ENCODE measurements at regions not wholly inside any gene's neighbourhood (a gene's known extent, or its start where the extent isn't known, plus 50 kb on each side); places are given as distances from the start of the nearest gene placed in this dataset.

DNA sequence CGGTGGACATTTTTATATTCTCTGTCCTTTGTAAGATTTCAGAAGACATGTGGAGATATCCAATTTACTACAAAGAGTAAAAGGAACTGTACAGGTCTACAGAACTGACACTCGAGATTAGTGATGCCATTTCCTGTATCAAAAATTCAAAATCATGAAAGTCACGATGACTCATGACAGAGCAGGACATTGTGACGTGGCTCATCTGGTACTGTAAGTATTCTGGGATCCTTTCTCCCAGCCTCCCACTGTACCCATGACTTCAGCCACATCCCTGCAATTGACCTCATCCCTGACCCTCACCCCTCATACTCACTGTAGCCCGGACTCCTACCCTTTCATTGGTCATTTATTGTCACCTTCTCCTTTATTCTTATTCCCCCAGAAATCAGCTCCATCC lies 736.5 kb downstream of the EPHA4 start:
- DNase-seq: no peak

DNA sequence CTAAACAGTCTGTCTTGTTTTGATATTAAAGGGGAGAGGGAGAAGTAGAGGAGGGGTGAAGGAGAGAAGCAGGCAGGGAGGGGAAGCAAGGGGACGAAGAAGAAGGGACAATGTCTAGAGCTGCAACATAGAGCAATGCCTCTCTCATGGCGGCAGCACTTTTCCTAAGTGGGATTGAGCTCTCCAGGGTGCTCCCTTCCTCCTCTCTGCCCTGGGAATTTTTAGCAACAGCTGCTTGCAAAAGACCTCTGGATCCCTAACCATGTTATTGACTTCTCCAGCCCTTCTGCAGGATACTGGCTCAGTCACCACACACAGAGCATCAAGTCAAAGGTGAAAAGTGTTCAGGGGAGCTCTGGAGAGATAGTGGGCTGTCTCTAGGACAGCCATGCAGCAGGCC lies 734.9 kb downstream of the EPHA4 start:
- DNase-seq: no peak

DNA sequence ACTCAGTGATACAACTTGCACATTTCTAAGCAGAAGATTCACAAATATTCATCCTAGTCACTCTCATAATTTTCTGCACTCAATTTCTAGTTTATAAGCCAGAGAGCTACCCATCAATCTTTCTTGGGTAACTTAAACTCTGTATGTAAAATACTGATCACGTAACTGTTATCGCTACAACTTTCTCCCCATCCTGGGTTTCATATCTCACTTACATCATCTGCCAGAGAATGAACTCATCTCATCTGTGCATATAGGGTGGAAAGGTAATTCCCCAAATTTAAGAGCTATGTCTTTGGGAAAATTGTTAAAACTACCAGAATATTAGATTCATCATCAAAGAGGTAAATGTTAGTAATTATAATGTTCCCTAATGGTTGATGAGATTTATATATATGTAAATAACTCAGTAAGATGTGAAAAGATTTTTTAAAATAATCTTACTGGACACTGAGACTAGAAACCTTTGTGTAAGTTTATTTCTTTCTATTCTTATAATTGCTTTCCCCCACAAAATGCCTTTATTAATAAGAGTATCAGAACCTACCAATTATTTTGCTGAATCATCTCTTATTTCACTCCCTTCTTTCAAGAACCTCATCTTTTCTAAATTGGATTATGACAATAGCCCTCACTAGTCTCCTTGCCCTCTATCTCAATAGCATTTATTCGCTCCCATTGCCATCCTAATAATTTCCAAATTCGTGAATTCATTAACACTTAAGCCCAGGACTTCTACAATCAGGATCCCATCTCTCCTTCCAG lies 729.0 kb downstream of the EPHA4 start:
- no peak for DNase-seq

DNA sequence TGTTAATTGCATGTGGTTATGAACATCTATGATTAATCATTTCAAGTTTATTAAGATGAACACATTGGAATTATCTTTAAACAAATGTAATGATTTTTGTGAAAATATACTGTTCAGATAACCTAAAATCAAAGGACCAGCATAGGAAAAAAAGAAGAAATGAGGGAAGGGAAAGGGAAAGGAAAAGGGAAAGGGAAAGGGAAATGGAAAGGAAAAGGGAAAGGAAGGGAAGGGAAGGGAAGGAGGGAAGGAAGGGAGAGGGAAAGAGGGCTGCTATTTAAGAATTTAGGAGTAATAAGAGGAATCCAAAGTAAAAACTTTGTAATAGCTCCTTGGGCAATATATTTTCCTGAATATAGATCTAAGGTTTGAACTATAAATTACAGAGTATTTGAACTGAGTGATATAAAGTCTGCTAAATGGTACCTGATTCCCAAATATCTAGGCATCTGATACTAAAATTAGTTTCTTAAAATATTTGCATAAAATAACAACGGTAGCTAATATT lies 726.3 kb downstream of the EPHA4 start:
- no peak for DNase-seq

DNA sequence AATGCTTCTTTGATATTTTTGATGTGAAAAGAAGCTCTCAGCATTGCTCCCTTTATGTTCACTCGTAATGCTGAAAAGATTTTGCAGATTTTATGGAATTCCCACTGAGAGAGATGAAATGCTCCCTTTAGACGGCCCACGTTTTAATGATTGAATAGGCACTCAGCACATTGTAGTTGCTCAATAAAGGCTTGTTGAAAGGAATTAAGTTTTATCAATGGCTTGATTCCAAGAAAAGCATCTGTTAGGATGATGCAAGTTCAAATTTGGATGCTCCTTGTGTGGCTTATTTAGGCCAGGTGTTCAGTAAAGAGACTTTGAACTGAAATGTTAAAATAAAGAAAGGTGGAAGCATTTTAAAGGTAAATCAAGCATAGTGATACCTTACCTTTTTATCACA lies 725.1 kb downstream of the EPHA4 start:
- no peak for DNase-seq

DNA sequence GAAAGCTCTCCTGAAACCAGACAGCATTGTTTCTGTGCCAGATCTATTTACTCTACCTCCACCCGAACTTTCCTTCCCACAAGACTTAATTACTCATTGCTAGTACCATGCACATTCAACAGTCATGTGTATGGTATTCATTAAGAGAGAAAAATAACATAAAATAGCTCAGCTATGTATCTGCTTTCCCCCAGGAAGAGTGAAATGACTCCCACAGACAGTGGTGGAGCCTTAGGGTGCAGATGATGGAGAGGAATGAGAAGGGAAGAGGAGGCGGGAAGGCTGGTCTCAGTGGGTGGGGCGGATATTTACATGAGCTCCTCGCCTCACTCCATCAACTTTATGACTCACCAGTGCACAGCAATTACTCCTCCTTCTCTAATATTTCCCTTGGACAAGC lies 724.5 kb downstream of the EPHA4 start:
- peak in 1 of 51 donors; percentile 1 for DNase-seq

DNA sequence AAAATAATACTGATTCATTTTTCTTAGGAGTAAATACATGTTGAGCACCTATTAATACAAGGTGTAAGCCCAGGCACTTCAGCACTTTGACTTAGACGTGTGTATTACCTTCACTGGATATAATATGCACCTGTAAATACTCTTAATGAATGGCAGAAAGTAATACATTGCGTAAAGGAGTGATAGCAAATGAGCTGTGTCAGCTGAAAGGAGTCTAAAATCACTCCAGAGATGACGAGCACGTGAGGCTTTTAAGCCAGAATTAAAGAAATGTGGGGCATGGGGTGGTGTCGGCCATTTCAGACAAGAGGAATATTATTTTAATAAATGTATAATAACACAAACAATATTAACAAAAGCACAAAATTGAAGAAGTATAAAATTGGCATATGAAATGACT lies 722.7 kb downstream of the EPHA4 start:
- DNase-seq: no peak

DNA sequence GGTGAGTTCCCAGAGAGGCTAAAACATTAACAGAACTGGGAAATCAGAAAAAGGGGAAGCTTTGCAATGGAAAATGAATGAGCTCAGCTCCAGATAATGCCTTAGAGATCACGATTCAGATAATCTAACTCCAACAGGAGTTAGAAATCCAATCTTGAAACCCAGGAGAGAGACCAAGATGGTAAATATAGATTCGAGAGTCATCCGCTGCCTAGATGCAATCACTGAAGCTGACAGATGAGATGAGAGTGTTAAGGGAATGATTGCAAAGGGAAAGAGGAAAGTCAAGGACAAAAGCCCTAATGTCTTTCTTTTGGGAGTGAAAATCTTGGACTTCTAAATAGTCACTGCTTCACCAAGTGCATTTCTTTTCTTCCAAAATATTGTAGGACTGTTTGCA lies 722.0 kb downstream of the EPHA4 start:
- no peak for DNase-seq

DNA sequence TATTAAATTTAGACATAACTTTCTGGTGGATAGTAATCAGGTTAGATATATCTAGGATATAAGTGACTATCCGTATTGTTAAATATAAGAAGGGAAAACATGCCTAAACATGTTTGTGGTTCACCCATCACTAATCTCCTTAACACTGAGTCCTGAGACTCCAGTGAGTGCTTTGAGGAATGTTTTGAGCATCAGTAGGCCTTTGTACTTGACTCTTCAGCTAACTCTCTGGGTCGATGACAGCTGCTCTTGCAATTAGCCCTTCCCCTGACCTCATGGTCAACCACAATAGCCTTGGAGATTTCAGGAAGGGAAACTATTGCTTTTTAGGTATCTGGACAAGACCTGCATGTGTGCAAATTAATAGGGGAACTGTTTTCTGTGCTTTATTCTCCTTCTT lies 716.8 kb downstream of the EPHA4 start:
- DNase-seq: no peak

DNA sequence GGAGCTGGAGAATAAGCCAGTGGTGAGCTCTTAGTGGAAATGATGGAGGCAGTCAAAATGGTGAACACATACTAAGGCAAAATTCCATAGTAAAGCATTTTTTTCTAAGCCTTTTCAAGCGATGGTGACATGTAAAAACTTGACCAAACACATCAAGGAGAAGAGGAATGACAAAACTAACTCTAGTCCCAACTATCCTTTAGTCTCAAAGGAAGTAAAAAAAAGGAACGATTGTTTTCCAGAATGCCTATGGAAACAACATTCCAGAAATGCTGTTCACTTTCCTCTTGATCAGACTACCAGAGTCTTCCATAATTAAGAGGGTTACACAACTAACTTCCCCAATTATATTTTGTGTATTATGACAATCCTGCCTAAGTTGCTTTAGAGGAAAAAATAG lies 715.6 kb downstream of the EPHA4 start:
- no peak for DNase-seq

DNA sequence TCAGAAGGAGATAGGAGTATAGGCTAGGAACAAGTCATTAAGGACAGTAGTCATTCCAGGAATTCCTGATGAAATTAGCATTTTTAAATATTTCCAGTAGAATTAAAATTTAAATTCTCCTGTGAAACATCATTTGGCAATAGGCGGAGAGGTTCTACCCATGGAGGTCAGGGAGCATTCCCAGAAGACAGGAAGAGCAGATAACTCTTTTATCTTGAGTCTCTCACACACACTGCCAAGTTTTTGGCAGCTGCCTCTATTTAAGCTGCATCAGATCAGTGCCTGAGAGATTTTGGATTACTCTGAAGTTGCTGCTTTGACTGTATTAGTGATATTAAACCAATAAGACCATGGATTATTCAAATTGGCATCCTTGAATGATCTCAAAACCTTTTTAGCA lies 714.7 kb downstream of the EPHA4 start:
- DNase-seq: no peak

DNA sequence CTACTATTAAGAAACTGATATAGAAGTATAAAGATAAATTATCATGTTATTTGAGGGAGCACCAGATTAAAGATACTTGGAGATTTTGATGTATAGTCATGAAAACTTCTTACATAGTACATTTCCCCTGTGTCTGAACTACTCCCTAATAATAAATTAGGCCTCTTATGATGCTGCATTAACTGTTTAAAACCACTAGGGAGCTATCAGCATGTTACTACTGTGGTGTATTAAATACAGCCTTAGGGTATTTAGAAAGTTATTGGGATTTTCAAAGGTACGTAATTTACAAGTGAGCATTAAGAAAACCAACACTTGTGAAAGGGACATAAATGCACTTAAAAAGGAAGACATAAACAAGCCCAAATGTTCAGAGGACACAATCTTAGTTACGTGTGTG lies 714.0 kb downstream of the EPHA4 start:
- DNase-seq: no peak

DNA sequence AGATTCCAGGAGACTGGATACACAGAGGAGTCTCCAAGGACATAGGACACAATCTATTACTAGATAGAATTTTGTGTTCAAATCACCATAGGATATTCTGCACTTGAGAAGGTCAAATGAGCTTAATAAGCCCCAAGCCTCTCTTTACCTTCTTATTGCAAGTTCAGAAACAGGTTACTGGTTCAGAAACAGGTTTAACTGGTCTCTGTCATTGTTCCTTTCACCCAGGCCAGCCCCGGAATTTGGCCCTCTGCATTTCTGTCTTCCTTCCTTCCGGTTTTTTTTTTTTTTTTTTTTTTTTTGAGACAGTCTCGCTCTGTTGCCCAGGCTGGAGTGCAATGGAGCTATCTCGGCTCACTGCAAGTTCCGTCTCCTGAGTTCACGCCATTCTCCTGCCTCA lies 700.2 kb downstream of the EPHA4 start:
- DNase-seq: no peak

DNA sequence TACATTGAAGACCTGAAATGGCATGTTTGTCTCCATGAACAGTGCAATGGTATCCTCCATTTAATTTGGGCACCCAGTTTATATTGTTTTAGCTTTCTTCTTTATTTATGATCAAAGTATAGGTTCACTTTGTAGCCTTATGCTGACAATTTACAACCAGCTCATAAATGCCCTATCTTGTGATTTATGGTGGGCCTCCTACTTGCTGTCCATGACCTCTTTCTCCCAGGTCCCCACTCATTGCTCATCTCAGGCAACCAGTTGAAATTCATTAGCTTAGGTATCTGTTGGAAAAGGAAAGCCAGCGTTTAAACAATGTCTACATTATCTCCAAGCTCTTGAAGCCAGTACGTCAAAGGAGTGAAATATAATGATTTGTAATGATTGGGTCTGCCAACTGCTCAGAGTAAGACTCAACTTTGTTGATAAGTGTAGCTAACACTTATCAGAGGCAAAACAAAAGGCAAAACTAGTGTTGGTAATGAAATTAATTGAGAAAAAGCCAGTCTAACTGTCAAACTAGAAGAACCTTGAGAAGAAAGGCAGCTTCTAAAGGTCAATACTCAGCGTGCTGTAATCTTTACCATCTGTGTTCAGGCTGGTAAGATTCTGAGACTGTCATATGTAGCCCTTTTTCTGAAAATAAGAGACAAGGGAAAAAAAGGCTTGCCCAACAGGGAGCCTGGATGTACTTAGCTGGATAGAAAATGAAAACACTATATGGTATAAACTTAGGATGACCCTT lies 695.9 kb downstream of the EPHA4 start:
- DNase-seq: no peak

DNA sequence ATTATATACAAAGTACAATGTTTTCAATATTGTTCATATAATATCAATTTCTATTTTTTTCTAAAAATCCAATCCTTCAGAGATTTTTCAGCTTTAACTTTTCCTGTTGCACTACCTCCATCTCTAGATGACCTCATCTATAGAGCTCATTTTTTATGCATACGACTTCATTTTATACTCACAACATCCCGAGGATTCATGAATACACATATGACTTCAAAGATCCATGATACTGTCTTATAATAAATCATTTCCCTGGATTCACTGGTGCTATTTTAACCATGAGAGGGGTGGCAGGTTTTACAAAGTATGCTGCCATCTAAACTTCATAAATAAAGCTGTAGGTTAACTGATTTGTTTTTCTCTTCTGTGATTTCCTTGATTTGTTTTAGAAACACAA lies 694.6 kb downstream of the EPHA4 start:
- DNase-seq: no peak

DNA sequence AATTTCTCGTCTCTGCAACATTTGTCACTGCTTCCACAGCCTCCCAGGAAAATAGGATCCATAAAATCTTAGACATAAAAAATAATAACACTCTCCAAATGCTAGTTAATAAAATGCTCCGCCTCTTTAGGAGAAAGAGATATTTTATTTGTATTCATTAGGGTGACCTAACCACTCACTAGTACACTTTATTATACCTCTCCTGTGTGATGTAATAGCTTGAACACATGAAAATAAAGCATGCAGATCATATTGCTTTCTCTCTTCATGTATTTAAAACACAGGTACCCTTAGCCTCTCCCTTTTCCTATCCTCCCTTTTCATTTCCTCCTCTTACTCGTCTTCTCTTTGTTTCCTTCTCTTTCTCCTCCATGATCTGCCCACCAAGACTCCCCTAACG lies 694.2 kb downstream of the EPHA4 start:
- DNase-seq: no peak

DNA sequence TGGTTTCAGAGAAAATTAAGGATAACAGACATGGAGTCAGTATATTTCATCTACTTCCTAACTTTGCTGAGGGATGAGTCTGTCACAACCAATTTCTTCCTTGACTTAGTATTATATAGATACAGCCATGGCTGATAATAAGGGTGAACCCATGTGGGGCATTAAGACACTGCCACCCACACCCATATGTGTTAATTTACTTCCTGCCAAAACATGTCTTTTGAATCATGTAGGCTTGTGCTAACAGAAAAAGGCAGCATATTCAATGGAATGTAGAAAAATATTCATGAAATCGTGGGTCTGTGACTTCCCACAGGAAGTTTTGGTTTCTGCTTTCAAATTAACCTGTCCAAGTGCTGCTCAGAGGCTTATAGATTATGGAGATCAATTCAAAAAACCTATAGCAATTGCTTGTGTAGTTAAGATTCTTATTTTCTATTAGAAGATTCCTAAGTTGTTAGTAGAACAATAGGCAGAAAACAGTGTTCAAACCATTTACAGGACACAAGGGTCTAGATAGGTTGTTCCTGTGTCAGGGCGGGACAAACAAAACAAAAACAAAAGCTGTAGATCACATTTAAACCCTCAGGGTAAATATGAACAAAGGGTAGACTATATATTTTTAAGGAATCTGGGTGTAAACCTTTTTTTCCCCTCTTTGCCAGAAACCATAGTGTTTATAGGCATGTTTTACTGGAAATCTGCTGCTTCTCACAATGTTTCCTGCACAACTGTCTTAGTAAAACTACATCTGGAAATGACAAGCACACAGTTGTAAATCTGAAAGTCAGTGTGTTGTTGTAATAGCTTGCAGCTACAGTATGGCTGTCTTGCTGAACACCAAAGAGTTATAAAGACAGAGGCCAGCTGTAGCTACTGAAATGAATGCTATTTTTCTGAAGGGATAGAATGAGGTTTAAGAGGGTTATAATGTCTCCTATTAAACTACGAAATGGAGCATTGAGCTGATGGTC lies 691.2 kb downstream of the EPHA4 start:
- no peak for DNase-seq

DNA sequence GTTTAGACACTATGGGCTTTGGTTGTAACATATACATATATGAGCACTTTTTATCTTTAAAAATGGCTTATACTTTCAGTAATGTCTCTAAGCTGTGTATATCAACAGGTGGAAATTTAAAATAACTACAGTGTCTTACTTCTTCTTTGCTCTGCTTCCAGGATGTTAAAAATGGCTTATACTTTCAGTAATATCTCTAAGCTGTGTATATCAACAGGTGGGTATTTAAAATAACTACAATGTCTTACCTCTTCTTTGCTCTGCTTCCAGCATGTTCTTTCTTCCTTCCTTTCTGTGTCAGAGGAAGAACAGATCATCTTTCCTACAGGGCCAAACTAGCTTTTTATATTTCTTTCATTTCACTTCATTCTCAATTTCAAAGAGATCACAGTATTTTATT lies 689.6 kb downstream of the EPHA4 start:
- no peak for DNase-seq

DNA sequence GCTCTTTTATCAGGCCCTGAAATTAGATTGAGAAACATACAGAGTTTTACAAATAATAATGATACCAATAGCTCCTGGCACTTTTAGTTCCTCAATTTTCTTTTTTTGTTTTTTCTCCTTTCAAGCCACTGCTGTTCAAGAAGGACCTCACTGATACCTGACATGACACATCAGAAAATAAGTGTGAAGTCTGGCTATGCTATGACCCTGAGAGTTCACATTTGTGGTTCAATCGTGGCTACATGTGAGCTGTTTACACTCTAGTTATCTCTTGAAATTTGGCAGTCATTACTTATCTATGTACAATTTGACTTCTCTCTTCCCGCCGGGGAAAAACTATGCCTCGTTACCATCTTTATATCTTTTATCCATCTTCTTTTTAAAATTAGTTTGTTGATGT lies 686.5 kb downstream of the EPHA4 start:
- no peak for DNase-seq

DNA sequence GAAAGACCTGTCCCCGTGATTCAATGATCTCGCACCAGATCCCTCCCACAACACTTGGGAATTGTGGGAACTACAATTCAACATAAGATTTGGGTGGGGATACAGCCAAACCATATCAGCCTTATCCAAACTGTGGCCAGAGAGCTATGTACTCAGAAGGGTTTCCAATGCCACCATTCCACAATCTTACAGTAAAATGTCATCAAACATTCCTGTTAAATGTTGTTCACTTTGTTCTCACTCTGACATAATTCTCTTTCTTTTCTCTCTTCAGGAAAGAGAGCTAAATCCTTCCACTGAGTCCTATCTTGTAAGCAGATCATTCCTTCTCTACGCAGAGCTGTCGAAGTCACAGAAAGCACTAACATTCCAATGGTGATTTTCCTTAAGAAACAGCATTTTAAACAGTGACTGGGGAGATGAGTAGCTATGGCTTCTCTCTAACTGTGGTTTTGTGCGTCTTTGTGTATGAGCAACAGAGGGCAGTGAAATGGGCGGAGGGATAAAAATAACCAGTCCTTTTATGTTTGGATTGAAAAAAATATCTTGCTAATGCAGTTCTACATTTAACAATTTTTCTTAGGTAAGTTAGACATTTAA lies 684.7 kb downstream of the EPHA4 start:
- no peak for DNase-seq

DNA sequence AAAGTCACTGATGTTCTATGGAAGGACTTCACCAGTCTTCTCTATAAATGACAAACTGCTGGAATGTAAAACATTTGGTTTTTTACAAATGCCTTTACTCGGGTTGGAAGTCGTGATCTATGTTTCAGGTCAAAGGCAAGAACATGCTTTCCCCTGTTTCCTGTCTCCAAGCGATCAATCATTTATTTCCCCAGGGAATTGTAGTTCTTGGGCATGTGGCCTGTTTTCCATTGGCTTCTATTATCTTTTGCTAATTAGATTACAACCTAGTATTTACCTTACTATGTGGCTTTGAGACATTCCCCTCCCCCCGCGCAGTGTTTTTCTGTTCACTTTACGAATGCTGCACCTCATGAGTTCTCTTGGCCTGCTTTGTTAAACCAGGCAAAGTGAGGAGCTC lies 684.2 kb downstream of the EPHA4 start:
- DNase-seq: no peak

DNA sequence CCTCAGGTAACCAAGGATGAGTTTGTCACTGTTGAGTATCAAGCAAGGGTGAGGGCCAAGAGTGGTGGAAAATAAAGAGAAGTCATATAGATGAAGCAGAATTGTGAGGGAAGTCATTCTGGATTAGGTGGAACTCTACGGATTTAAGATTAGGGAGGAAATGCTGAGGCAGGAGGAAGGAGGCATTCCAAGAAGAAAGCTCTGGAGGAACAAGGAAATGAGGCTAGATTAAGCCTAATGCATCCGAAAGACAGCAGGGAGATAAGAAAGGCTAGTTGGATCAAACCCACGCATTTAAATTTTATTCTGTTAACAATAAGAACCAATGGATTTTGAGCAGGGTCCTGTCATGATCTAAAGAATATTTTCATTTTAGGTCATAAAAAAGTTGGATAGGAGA lies 681.2 kb downstream of the EPHA4 start:
- DNase-seq: no peak

All from hypothalamus (tissue), 51 donors.